GM21786 (cell line): ENCODE measurements at regions not wholly inside any gene's neighbourhood (a gene's known extent, or its start where the extent isn't known, plus 50 kb on each side); places are given as distances from the start of the nearest gene placed in this dataset.

Experiments
- ATAC-seq: cut with Tn5 transposase; IDR thresholded peaks from one replicate; pipeline ENCODE4 v1.9.1; 2021; ENCODE audit not compliant: unreplicated experiment

- no peak for ATAC-seq
Measured at GRCh38 chr21:27079636-27080240, 112.8 kb upstream of the ADAMTS5 start.

GRCh38 chr21:27078915-27079314 is 112.0 kb upstream of the ADAMTS5 start:
- no peak for ATAC-seq

GRCh38 chr21:27077501-27077900 is 110.6 kb upstream of the ADAMTS5 start:
- no peak for ATAC-seq

GRCh38 chr21:27076025-27076424 is 109.1 kb upstream of the ADAMTS5 start:
- ATAC-seq, result no peak

- no peak for ATAC-seq
Measured at GRCh38 chr21:27070861-27071670, 104.2 kb upstream of the ADAMTS5 start.

DNA sequence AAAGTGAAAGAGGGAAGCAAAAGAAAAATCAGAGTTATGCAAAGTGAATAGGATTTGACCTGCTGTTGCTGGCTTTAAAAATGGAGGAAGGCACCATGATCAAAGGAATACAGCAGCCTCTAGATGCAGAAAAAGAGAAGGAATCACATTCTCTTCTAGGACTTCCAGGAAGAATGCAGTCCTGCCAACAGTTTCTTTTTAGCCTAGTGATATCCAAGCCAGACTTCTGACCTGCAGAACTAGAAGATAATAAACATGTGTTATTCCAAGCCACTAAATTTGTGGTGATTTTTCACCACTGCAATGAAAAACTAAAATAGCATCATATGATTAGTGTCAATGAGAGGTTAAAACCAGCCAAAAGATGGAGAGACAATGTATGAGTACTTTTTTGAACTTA is 101.9 kb upstream of the ADAMTS5 start:
- no peak for ATAC-seq

- ATAC-seq, result no peak
Measured at GRCh38 chr21:27067226-27067625, 100.3 kb upstream of the ADAMTS5 start.

- no peak for ATAC-seq
Measured at GRCh38 chr21:27062443-27062842, 95.6 kb upstream of the ADAMTS5 start.

- ATAC-seq, result no peak
Measured at GRCh38 chr21:27061770-27062169, 94.9 kb upstream of the ADAMTS5 start.

DNA sequence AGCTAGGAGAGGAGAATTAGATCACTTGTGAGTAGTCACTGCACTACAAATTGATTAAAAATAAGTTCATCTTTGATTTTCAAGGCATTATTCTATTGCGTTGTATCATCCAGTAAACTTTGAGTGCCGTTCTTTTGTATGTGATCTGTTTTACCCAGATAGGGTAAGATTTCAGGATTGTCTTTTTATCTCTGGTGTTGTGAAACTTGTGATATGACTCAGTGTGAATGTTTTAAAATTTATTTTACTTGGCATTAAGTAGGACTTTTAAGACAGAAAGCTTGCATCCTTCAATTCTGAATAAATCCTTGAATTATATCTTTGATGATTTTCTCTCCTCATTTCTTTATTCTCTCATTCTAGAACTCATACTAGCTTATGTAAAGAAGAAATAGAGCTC is 93.3 kb upstream of the ADAMTS5 start:
- ATAC-seq, result no peak

DNA sequence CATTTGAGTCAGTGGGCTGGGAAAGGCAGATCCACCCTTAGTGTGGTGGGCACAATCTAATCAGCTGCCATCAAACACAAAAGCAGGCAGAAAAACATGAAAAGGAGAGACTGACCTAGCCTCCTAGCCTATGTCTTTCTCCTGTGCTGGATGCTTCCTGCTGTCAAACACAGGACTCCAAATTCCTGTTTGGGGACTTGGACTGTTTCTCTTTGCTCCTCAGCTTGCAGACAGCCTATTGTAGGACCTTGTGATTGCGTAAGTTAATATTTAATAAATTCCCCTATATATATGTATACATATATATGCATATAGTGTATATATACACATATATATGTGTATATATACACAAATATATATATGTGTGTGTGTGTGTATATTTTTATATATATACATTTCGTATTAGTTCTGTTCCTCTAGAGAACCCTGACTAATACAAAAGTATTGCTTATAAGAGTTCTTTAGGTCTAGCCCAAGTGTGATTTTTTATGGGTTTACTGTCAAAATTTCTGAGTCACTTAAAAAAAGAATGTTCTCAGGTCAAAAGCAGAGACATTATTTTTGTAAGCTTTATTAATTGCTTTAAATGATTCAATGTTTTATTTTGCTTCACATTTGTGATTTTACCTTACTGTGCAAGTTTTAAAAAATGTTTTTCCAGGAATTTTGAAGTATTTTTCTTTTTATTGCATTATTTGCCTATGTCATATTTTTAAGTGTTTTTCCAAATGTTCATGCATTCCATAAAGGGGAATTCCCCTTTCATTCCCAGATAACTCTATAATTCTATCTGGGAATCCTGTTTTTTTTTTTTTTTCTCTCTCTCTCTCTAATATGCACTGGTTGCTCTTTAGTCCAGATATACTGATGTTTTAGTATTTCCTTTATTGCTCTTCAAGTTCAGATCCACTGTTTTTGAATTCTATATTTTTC is 92.1 kb upstream of the ADAMTS5 start:
- ATAC-seq, result no peak

GRCh38 chr21:27057997-27058396 is 91.1 kb upstream of the ADAMTS5 start:
- ATAC-seq, result no peak

DNA sequence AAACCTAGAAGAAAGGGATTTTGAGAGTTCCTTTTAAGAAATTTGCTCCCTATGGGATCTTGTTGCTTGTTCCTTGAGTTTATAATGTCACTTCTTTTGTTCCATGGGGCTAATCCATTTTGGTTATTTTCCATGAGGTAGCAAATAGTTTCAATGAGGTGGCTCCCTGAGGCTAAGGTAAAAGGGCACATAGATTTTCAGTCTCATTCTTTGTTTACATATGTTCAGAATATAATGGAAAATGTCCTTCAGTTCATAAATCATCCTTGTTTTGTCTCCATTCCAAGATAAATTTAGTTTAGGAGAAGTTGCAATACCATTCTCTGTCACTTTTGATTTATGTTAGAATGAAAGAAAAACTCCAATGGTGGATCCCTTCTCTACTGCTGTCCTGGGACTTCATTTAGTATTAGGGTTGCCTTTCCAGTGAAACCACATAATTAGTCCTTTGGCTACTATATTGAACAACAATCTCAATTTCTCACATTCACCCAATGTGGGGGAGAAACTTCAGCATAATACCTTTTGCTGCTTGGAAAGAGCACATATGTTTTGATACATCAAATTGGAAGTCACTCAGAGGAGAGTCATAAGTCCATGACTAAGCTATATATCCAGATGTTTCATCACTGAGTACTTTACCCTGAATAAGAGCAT is 80.9 kb upstream of the ADAMTS5 start:
- ATAC-seq, result no peak

GRCh38 chr21:27047283-27047657 is 80.4 kb upstream of the ADAMTS5 start:
- ATAC-seq, result no peak

DNA sequence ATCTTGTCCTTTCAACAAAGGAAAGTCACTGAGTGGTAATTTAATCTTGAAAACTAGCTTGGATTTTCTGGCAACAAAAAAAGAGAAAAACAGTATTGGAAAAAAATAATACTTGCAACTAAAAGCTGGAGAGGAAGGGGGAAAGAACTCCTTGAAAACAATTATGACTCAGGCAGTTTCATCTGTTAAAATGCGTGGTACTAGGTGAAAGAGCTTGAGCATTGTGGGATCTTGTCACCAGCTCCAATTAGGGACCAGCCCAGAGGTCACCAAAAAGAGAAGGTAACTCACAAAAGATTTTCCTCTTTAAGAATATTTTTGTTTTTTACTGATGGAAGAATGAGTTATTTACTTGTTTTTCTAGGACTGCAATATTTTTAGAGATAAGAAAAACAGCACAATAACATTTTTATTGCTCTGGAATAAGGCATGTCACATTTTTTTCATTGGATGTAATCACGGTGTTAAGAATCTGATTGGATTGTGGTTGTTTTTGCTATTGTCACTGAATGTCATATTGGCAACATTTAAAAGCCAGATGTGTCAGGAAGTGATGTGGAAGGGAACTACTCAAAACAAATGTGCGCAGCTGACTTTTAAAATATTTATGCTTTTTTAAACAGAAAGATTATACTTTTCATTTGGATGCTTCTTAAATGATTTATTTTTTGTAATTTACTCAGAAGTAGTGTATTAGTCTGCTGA is 78.5 kb upstream of the ADAMTS5 start:
- ATAC-seq, result no peak

DNA sequence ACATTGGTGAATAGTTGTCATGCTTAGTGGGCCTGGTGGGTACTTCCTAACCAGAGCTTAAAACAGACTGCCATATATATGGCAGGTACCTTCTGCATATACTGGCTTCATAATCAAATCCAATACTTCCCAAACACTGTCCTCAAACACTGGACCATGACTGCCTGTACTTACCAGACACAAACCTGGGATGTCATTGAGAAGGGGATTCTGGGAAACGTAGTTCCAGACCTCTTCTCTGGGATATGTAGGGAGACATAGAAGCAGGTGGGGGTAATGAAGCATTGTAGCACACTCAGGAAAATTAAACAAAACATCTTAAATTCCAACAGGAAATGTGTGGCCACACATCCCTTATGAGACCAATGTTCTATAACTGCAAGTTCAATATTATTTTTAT is 76.5 kb upstream of the ADAMTS5 start:
- ATAC-seq, result no peak

DNA sequence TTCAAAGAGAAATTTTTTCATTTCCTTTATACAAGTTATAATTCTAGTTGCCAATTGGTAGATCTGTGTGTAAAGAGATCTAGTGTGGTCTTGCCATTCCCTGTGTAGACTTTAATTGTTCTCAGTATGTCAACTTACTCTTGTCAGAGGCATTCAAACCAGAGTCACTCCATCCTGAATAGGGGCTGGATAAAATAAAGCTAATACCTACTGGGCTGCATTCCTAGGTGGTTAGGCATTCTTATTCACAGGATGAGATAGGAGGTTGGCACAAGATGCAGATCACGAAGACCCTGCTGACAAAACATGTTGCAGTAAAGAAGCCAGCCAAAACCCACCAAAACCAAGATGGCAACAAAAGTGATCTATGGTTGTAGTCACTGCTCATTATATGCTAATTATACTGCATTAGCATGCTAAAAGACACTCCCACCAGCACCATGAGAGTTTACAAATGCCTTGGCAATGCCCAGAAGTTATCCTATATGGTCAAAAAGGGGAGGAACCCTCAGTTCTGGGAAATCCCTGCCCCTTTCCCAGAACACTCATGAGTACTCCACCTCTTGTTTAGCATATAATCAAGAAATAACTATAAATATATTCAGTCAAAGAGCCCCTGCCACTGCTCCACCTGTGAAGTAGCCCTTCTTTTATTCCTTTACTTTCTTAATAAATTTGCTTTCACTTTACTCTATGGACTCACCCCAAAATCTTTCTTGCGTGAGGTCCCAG is 74.0 kb upstream of the ADAMTS5 start:
- no peak for ATAC-seq

DNA sequence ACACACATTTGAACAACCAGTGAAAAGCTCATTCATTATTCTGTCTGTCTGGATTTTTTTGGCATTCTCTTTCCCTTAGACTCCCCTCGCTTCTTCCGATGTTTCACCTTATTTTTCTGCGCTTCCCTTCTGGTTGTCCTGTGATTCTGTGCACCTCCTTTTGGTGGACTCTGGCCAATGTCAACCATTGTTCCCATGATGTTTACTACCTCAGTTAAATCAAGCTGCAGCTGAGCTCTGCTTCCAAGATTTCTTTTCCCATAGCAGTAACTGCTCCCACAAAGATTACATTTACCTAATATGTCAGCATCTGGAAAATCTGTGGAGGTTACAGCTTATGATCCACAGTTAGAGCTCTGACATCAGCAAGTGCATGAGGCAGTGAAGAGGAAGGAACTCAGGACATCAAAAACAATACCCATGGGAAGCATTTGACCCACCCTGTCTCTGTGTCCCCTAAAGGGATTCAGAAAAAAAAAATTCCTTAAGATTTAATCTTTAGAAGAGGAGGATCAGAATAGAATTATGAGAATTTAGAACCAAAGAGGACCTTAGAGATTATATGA is 69.9 kb upstream of the ADAMTS5 start:
- no peak for ATAC-seq

DNA sequence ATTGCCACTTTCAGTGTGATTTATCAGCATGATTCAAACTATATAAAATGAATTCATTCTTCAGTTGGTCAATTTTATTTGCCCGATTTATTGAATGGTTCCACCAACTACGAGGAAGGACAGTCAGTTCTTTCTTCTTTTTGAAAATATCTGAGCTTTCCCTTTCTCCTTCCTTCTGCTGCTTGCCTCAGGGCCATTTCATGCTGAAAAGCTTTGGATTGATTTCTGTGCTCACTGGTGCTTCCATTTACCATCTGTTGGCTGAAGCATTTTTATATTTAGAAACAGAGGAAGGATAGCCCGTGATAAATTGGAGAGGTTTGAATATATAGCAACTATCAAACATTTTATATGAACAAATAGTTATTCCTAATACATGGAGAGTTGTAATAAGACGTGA is 68.9 kb upstream of the ADAMTS5 start:
- no peak for ATAC-seq

GRCh38 chr21:27034796-27035195 is 67.9 kb upstream of the ADAMTS5 start:
- no peak for ATAC-seq
